ENCODE measurements at regions not wholly inside any gene's neighbourhood (a gene's known extent, or its start where the extent isn't known, plus 50 kb on each side); places are given as distances from the start of the nearest gene placed in this dataset.

- Histone ChIP-seq H3K4me3 (no peak overlapping the region), H3K36me3 (no peaks in the 10 kb centered on the region), H3K4me1 (no peaks in the 10 kb centered on the region), H3K27me3 (no peaks in the 10 kb centered on the region), H3K9me3 (no peaks in the 10 kb centered on the region), H3K27ac (no peak overlapping the region)
- intact Hi-C loops (cut with DNase I), result loop anchor here (10.0 kb wide), 2 partner anchors 742 to 948 kb away; no protein-coding TSS in a partner anchor
- TF ChIP-seq, protein P1, sequence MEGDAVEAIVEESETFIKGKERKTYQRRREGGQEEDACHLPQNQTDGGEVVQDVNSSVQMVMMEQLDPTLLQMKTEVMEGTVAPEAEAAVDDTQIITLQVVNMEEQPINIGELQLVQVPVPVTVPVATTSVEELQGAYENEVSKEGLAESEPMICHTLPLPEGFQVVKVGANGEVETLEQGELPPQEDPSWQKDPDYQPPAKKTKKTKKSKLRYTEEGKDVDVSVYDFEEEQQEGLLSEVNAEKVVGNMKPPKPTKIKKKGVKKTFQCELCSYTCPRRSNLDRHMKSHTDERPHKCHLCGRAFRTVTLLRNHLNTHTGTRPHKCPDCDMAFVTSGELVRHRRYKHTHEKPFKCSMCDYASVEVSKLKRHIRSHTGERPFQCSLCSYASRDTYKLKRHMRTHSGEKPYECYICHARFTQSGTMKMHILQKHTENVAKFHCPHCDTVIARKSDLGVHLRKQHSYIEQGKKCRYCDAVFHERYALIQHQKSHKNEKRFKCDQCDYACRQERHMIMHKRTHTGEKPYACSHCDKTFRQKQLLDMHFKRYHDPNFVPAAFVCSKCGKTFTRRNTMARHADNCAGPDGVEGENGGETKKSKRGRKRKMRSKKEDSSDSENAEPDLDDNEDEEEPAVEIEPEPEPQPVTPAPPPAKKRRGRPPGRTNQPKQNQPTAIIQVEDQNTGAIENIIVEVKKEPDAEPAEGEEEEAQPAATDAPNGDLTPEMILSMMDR (IDR thresholded peaks at IDR 0.05), result no peak
- no peak for DNase-seq (ENCODE audit: low spot score in 2 of 2)
Measured at GRCh38 chr2:220682616-220683015, 889.5 kb downstream of the EPHA4 start.

- no peak overlapping the region for H3K27ac ChIP-seq
- H3K36me3 ChIP-seq, result no peaks in the 10 kb centered on the region
- intact Hi-C loops (cut with DNase I), result loop anchor here (10.0 kb wide), 2 partner anchors 741 to 949 kb away; no protein-coding TSS in a partner anchor
- TF ChIP-seq, protein P1 (IDR thresholded peaks at IDR 0.05), result no peak
- no peak overlapping the region for H3K4me3 ChIP-seq
- no peaks in the 10 kb centered on the region for H3K27me3 ChIP-seq
- DNase-seq (ENCODE audit: low spot score in 2 of 2), result no peak
- H3K4me1 ChIP-seq, result no peaks in the 10 kb centered on the region
- H3K9me3 ChIP-seq, result no peaks in the 10 kb centered on the region
Measured at GRCh38 chr2:220684099-220684498, 888.0 kb downstream of the EPHA4 start.

DNA sequence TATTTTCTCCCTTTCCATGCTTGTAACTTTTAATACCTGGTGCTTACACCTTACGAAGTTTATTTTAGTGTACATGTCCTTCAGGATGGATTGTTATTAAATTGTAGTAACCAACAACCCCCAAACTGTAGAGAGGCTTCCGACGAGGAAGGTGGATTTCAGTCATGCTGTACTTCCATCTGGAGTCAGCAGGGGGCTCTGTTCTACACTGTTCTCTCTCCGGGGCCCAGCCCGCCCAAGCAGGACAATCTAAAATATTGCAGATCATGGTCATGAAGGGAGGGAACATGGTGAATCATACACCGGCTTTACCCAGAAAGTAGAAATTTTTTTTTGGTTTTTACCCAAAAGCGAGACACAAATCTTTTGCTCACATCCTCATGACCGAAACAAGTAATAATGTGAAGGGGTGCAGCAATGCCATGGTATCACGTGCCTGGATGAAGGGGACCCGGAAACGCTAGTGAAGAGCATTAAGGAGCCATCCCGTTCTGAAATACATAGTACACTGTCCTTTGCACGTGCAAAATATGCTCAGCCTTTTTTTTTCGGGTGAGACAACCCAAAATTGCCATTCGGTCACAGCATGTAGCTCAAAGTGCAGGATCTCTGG lies 884.8 kb downstream of the EPHA4 start:
- DNase-seq (ENCODE audit: low spot score in 2 of 2), result peak in 1 of 2 donors; percentile 82
- intact Hi-C loops (cut with DNase I), result loop anchor here (1.0 to 10.0 kb wide), 4 partner anchors 737 to 1280 kb away; no protein-coding TSS in a partner anchor
- TF ChIP-seq, protein P1 (IDR thresholded peaks at IDR 0.05), result peak; percentile 67 to 91 (median 84)
- H3K36me3 ChIP-seq, result no peaks in the 10 kb centered on the region
- H3K27me3 ChIP-seq, result no peaks in the 10 kb centered on the region
- no peaks in the 10 kb centered on the region for H3K4me1 ChIP-seq
- no peak overlapping the region for H3K4me3 ChIP-seq
- no peaks in the 10 kb centered on the region for H3K9me3 ChIP-seq
- H3K27ac ChIP-seq, result no peak overlapping the region

DNA sequence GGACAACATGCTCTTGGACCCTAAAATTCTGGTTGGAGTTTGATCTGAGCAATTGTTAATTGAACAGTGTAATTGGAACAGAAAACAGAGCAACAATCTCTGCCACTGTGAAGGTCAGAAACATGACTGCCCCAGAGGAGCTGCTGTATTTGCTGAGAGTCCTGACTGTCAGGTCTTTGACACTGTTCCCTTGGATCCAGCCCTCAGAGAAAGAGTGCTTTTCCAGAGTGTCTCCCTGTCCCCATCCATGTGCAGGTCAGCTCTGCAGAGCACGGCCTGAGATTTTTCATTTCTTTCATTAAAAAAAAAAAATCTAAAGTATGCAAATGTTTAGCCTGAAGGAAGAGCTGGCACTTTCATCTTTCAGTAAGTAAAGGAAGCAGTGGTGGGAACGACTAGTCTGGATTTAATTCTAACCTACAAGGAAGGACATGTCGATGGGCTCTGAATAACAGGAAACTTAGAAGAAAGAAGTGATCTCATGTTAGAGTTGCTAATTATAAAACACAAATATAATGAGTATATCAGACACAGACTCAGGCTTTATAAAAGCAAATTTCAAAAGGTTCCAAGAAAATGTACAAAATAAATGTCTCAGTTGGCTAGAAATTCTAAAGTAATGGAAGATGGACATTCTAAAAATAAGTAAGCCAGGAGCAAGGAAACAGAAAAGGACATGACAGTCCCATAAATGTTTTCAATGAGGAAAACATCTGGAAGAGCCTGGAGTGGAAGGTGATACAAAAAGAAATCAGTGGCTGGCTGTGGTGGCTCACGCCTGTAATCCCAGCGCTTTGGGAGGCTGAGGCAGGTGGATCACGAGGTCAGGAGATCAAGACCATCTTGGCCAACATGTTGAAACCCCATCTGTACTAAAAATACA lies 876.5 kb downstream of the EPHA4 start:
- Histone ChIP-seq H3K4me3 (no peak overlapping the region), H3K36me3 (no peaks in the 10 kb centered on the region), H3K9me3 (no peaks in the 10 kb centered on the region), H3K27me3 (no peaks in the 10 kb centered on the region), H3K4me1 (no peaks in the 10 kb centered on the region), H3K27ac (no peak overlapping the region)
- TF ChIP-seq, protein P1 (IDR thresholded peaks at IDR 0.05), result no peak
- intact Hi-C loops (cut with DNase I), result no loop called here
- no peak for DNase-seq (ENCODE audit: low spot score in 2 of 2)

GRCh38 chr2:220696280-220696669 lies 875.8 kb downstream of the EPHA4 start:
- H3K36me3 ChIP-seq, result no peaks in the 10 kb centered on the region
- H3K9me3 ChIP-seq, result no peaks in the 10 kb centered on the region
- no peak overlapping the region for H3K4me3 ChIP-seq
- no peak overlapping the region for H3K27ac ChIP-seq
- no peaks in the 10 kb centered on the region for H3K4me1 ChIP-seq
- no peaks in the 10 kb centered on the region for H3K27me3 ChIP-seq
- TF ChIP-seq, protein P1 (IDR thresholded peaks at IDR 0.05), result no peak
- DNase-seq (ENCODE audit: low spot score in 2 of 2), result no peak
- intact Hi-C loops (cut with DNase I), result no loop called here

All from ascending aorta (tissue), 2 donors.